Inflammatory macrophage treated with lipopolysaccharide for 1 hour (primary cell): ENCODE measurements at regions not wholly inside any gene's neighbourhood (a gene's known extent, or its start where the extent isn't known, plus 50 kb on each side); places are given as distances from the start of the nearest gene placed in this dataset.

Experiments used
- DNase-seq, 2 donors: peaks; one replicate each; pipeline ENCODE4 v3.0.0-alpha.2; 2020 to 2022

- peak; percentile 10 to 25 for DNase-seq
Measured at GRCh38 chr10:131743190-131744151, 157.3 kb upstream of the PPP2R2D start.

- DNase-seq, result no peak
Measured at GRCh38 chr10:131744346-131744745, 156.5 kb upstream of the PPP2R2D start.

GRCh38 chr10:131745591-131745990, 155.2 kb upstream of the PPP2R2D start:
- no peak for DNase-seq

GRCh38 chr10:131746241-131746711, 154.5 kb upstream of the PPP2R2D start:
- no peak for DNase-seq

- peak in 1 of 2 donors; percentile 11 for DNase-seq
Measured at GRCh38 chr10:131746785-131747184, 154.0 kb upstream of the PPP2R2D start.

- no peak for DNase-seq
Measured at GRCh38 chr10:131747251-131747650, 153.6 kb upstream of the PPP2R2D start.

- DNase-seq, result no peak
Measured at GRCh38 chr10:131747791-131748190, 153.0 kb upstream of the PPP2R2D start.

- no peak for DNase-seq
Measured at GRCh38 chr10:131748191-131748590, 152.6 kb upstream of the PPP2R2D start.

- DNase-seq, result no peak
Measured at GRCh38 chr10:131748831-131749766, 151.7 kb upstream of the PPP2R2D start.

- no peak for DNase-seq
Measured at GRCh38 chr10:131749767-131750142, 151.1 kb upstream of the PPP2R2D start.

GRCh38 chr10:131750171-131750895, 150.5 kb upstream of the PPP2R2D start:
- no peak for DNase-seq

- no peak for DNase-seq
Measured at GRCh38 chr10:131750973-131751826, 149.6 kb upstream of the PPP2R2D start.

GRCh38 chr10:131751827-131752775, 148.7 kb upstream of the PPP2R2D start:
- no peak for DNase-seq

GRCh38 chr10:131753336-131753735, 147.5 kb upstream of the PPP2R2D start:
- no peak for DNase-seq

GRCh38 chr10:131755200-131755599, 145.6 kb upstream of the PPP2R2D start:
- no peak for DNase-seq

GRCh38 chr10:131757285-131758058, 143.3 kb upstream of the PPP2R2D start:
- no peak for DNase-seq

GRCh38 chr10:131758062-131758938, 142.5 kb upstream of the PPP2R2D start:
- DNase-seq, result no peak

- DNase-seq, result no peak
Measured at GRCh38 chr10:131758939-131759301, 141.9 kb upstream of the PPP2R2D start.

GRCh38 chr10:131759347-131759746, 141.5 kb upstream of the PPP2R2D start:
- no peak for DNase-seq
